Cardiac fibroblast (primary cell): ENCODE measurements at regions not wholly inside any gene's neighbourhood (a gene's known extent, or its start where the extent isn't known, plus 50 kb on each side); places are given as distances from the start of the nearest gene placed in this dataset.

Experiments
- DNase-seq, 2 donors: peaks; one replicate each; pipeline versions ENCODE4 v3.0.0 to v3.0.0-alpha.2; 2010; ENCODE audit warnings: low read depth in 2 of 2
- H3K4me3 ChIP-seq, 2 donors: replicated peaks in 1 of 2; 1 replicate in 1 of 2; 2 replicates in 1 of 2; pipeline ENCODE4 v1.5.1; 2011; ENCODE audit warnings: low read depth in 2 of 2, low read length in 2 of 2, mild to moderate bottlenecking in 2 of 2, moderate library complexity in 1 of 2
- CTCF ChIP-seq: IDR thresholded peaks from one replicate; pipeline ENCODE4 v1.5.1; 2011; ENCODE audit warnings: low read depth, mild to moderate bottlenecking, low read length, inconsistent platforms

- no peak overlapping the region for H3K4me3 ChIP-seq
- TF ChIP-seq CTCF, result no peak
- no peak for DNase-seq
Observed at GRCh38 chr4:23674694-23675093, 215.2 kb downstream of the PPARGC1A start.

DNA sequence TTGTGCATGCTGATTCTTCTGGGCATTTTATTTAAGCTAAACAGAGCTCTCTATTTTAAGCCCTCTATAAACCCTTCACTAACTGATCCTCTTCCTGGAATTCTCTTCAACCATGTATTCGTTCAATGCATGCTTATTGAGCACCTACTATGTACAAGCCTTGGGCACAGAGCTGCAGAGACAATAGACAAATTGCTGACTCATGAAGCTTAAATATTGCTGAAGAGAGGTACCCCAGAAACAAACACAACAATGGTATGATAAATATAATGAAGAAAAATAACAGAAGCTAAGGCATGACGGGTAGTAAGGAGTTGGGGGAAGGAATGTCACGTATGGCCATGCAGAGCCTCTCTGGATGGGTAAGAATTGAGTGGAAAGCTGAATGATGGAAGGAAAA, 222.2 kb downstream of the PPARGC1A start:
- TF ChIP-seq CTCF, result no peak
- H3K4me3 ChIP-seq, result no peak overlapping the region
- DNase-seq, result no peak

DNA sequence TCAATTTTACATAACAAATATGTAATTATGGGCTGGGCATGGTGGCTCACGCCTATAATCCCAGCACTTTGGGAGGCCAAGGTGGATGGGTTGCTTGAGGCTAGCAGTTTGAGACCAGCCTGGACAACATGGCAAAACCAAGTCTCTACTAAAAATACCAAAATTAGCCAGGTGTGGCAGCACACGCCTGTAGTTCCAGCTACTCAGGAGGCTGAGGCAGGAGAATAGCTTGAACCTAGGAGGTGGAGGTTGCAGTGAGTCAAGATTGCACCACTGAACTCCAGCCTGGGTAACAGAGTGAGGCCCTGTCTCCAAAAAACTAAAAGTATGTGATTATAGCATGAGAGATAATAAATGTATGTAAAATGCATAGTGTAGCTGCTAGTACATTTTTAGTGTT, 229.0 kb downstream of the PPARGC1A start:
- DNase-seq, result no peak
- no peak for TF ChIP-seq CTCF
- no peak overlapping the region for H3K4me3 ChIP-seq

GRCh38 chr4:23654791-23655190, 235.1 kb downstream of the PPARGC1A start:
- peak in 1 of 2 donors; percentile 1 for DNase-seq
- no peak for TF ChIP-seq CTCF
- no peak overlapping the region for H3K4me3 ChIP-seq

- no peak overlapping the region for H3K4me3 ChIP-seq
- no peak for DNase-seq
- no peak for TF ChIP-seq CTCF
Observed at GRCh38 chr4:23648854-23649596, 240.8 kb downstream of the PPARGC1A start.

- no peak overlapping the region for H3K4me3 ChIP-seq
- TF ChIP-seq CTCF, result no peak
- DNase-seq, result no peak
Observed at GRCh38 chr4:23635468-23635867, 254.4 kb downstream of the PPARGC1A start.
